HT1080 (cell line): ENCODE measurements at regions not wholly inside any gene's neighbourhood (a gene's known extent, or its start where the extent isn't known, plus 50 kb on each side); places are given as distances from the start of the nearest gene placed in this dataset.

Source experiments
- DNase-seq: peaks from one replicate; pipeline ENCODE4 v3.0.0-alpha.2; 2015; ENCODE audit warnings: low read depth

DNA sequence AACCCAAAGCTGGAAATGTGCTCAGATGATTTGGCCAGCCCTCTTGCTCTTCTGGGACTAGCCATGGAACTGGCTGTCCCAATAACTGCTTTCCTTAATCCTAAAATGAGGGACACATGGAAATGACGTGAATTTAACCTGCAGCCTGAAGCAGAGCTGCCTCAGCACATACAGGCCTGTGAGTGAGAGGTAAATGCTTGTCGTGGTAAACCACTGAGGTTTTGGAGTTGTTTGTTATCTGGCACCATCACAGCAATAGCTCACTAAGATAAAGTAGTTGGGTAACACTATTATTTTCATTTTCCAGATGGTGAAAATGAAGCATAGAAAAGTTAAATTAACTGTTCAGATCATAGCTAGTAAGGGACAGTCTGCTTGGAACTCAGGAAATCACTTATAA, 333.4 kb upstream of the CHD6 start:
- no peak for DNase-seq

- no peak for DNase-seq
These were observed 321.5 kb upstream of the CHD6 start for GRCh38 chr20:41939659-41940058.

DNA sequence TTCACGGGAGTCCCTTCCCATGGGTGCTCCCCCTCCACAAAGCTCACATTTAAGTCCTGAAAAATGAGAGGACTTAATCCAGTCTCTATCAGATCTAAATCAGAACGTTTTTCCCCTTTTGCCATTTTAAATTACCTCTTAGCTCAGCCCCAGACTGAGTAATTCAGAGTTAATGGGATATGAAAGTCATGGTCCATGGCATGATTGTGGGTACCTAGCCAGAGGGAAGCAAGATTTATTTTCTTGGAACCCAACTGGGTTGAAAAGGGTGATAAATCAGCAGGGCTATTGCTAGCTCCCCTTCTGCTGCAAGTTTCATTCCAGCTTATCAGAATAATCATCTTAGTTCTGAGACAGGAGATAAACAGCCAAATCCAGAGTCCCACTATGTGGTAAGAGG, 320.2 kb upstream of the CHD6 start:
- DNase-seq: no peak

- no peak for DNase-seq
These were observed 317.1 kb upstream of the CHD6 start for GRCh38 chr20:41935259-41935791.

GRCh38 chr20:41932431-41932830, 314.3 kb upstream of the CHD6 start:
- DNase-seq: no peak

GRCh38 chr20:41927655-41928054, 309.5 kb upstream of the CHD6 start:
- DNase-seq: no peak

DNA sequence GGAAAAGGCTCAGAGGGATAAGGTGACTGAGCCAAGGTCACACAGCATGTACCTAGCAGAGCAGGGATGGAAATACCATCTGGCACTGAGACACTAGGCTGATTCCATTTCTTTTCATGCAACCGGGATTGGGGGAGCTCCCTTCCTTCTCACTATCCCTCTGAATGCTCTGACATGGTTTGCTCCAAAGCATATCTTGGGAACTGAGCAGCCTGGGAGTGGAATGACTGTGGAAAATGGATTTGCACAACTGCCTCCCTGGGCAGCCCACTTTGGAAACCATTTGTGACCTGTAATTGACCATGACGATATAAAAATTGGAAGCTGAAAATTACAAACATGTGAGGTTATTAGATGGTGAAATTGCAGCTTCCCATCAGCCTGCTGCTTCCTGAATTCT, 309.0 kb upstream of the CHD6 start:
- DNase-seq: no peak

- no peak for DNase-seq
These were observed 307.3 kb upstream of the CHD6 start for GRCh38 chr20:41925476-41925875.

- no peak for DNase-seq
These were observed 305.4 kb upstream of the CHD6 start for GRCh38 chr20:41923624-41924023.

GRCh38 chr20:41913146-41913545, 295.0 kb upstream of the CHD6 start:
- DNase-seq: no peak

DNA sequence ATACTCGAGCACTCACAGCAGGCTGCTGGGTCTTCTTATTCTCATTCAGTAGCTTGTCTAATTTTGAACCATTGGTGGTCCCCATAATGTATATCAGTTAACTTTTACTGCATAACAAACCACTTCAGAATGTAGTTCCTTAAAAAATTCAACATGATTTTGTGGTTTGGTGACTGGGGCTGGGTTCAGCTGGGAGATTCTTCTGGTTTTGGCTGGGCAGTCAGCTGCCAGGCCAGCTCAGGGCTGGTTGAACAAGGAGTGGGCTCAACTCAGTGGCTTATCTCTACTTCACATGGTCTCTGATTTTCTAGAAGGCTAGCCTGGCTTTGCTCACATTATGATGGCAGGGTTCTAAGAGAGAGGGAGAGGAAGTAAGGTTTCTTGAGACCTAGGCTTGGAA, 292.4 kb upstream of the CHD6 start:
- no peak for DNase-seq

DNA sequence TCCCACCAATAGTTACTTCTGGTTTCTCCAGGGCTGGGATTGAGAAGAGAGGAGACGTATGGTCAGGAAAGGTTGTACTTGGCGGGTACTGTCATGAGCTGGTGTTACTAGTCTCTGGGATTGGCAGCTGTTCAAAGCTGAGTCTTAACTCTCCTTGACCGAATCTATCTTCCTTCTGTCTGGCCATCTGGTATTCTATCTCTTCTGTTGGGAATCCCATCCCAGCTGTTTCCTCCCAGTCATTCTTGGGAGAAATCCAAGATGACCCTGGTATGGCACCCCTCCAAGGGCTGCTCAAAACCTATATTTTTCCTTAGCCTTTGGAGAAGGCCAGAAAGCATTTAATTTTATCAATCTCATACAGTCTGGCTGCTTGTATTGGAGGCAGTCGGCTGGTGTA, 287.0 kb upstream of the CHD6 start:
- no peak for DNase-seq

DNA sequence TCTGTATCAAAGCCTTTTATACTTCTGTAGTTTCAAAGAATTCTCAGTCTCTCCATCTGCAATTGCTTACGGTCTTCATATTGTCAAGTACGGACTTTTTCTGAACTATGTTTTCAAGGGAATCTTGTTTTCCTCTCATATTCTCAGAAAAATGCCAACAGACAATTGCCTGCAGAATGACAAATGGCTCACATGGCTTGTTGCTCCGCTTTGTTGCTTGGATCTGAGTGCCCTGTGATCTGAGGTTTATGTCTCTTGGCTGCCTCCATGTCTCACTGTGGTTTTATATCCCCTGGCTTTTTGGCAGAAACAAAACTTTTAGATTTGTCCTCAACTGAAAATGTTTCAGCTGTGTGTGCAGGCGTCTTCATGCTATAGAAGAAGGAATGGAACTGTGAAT, 285.4 kb upstream of the CHD6 start:
- DNase-seq: no peak

GRCh38 chr20:41902346-41902745, 284.2 kb upstream of the CHD6 start:
- no peak for DNase-seq

DNA sequence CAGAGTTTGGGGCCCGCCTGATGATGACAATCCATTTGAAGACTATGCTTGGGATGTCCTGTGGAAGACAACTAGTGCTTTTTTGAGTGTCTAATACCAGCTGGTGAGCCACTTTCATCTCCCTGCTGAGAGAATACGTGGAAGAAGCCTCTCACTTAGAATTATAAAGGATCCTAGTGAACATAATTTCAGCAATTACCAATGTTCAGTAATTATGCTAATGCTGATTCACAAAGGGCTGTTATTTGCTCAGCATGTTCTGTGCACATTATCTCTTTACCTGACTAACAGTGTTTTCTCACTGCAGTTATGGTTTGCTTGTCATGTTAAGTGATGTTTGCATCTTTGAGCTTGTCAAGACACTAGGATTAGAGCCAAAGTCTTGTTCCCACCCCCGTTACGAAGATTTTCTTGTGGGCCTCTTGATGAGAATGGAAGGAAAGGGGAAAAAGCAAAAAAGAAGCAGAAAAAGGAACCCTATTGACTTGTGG, 282.1 kb upstream of the CHD6 start:
- no peak for DNase-seq

DNA sequence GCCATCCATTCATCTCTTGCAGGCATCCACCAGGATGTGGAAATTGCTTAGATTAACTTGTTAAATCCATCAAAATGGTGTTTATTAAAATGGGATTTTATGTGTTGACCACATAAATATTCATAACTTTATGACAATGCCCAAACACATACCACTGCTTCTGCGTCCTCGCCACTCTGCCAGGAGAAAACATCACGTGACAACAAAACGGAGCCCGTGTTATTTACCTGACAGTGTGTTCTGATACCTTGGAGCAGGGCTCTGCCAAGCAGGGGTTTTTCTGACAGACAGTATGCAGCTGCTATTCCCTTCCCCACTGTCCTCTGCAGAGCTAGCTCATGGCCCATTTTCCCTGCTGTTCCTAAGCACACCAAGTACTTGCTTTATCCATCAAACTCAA, 279.5 kb upstream of the CHD6 start:
- DNase-seq: no peak

DNA sequence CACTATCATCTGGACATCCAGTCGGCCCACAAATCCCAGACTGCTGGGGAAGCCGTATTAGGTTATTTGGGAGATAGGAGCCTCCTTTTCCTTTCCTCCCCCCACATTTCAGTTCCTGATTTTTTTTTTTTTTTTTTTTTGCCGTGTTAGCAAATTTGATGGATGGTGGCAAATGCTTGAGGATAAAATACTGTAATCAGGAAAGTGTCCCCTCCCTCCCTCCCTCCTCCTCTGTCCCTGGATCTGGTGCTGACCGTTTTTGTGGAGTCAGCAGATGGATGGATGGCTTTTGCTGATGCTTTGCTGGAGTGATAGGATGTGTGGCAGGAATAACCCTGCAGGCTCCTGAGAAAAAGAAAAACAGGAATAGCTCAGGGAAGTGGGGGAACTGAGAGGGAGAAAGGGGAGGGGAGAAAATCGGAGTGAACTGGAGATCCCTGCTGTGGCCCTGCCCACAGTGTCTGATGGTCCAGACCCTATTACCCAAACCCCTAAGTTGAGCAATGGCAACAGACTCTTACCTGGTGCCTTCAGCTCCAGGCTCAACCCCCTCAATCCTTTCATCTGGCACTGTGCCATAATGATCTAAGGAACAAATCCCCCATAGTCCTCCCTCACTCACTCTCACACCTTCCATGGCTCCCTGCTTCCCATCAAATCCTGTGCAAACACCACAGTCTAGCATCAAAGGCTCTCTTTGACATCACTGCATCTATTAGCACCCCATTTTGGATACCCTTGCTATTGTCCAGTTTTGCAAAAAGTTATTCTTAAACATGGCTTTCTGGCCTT, 277.3 kb upstream of the CHD6 start:
- DNase-seq: no peak

DNA sequence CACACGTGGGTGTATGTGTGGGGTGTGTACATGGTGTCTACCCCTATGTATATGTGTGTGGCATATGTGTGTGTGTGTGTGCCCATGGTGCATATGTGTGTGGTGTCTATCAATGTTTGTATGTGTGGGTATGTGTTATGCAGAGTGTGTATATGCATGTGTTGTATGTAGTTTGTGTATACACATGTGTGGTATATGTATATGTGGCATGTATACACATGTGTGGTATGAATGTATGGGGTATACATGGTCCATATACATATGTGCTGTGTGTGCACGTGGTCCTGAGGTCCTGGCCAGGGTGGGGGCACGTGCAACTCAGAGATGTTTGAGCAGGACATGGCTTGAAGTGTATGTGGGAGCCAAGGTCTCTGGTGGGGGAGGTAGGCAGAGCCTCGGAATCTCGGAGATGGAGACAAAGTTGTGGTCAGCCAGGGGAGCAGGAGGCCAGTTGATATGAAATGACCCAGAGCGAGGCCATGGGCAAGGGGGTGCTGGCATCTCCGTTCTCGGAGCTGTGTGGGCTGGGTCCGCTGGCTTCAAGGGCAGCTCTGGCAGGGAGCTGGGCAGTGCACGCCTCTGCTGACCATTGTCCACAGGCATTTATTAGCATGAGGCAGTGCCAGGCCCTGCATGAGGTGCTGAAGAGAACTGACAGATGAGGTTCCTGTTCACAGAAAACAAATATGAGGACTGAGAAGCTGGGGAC, 276.2 kb upstream of the CHD6 start:
- DNase-seq: no peak

GRCh38 chr20:41892031-41892430, 273.9 kb upstream of the CHD6 start:
- DNase-seq: no peak

DNA sequence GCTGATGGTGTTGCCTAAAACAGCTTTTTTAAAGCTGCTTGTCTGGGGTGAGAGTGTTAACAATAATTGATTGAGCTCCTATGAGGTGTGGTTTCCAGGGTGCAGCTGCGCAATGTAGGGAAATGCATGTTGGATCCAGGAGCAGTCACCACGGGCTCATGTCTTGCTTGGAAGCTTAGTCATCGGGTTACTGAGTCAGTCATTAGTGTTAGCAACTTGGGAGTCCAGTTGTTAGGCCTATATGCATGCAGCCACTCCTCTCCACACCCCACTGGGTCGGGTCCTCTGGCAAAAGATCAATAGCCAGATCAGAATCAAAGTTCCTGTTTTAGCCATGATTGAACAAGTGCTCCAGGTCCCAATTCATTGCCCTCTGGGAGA, 271.7 kb upstream of the CHD6 start:
- DNase-seq: peak; percentile 64

DNA sequence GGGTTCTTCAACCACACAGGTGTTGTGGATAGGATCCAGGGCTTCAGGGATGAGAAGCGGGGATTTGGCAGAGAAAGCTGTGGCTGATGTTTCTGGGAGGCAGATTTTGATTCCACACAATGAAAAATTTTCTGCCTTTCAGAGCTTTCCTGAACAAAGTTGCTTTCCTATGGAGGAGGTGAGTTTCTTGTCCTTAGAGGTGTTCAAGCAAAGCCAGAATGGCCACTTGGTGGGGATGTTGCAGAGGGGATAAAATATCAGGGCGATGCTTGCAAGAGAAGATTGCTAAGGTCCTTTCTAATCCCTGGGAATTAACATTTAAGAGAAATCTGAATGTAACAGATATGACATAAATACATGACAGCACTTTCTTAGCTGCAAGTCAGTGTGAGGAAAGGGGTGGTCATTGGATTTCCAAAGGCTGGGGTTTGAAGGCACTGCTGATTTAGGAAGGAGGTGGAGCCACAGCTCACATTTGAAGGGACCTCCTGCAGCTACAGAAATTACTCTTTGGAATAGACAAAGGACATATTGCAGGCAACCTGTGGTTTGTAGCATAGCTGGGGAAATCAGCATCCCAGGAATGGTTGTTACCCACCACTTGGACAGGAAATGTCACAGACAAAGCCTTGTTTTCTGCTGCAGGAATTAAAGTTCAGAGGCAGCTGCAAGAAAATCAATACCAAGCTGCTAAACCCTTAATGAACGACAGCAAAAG, 271.1 kb upstream of the CHD6 start:
- DNase-seq: no peak

DNA sequence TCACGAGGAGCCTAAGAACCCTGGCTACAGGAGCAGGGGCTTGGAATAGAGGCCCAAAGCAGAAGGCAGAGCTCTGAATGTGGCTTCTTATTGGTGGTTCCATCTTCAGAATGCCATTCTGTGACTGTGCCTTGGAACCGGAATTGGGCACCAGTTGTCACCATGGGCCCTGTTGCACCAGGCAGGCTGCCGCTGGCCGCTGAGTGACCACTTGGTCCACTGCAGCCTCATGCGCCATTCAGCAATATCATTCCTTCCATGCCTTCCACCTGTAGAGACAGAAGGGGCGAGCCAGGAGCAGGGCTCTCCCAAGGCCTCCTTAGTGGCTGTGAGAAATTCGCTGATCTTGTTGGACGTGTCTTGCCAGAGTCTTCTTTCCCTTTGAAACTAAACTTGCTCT, 270.3 kb upstream of the CHD6 start:
- no peak for DNase-seq
